Skeletal muscle satellite cell (primary cell): ENCODE measurements at regions not wholly inside any gene's neighbourhood (a gene's known extent, or its start where the extent isn't known, plus 50 kb on each side); places are given as distances from the start of the nearest gene placed in this dataset.
"Not testable (repeated sequence)": the region's sequence is repeated elsewhere in the genome, so short reads cannot be mapped to it uniquely, and the experiment has no call there.

Experiments
- H3K27me3 ChIP-seq: 2 replicates; pipeline ENCODE4 v1.7.0; 2013; ENCODE audit warnings: low read length; ENCODE audit not compliant: control insufficient read depth, insufficient read depth
- H3K36me3 ChIP-seq: 2 replicates; pipeline ENCODE4 v1.7.0; 2013; ENCODE audit warnings: mild to moderate bottlenecking, control low read depth, low read length; ENCODE audit not compliant: insufficient read depth
- H3K4me1 ChIP-seq: 2 replicates; pipeline ENCODE4 v1.7.0; 2013; ENCODE audit warnings: low read length; ENCODE audit not compliant: control insufficient read depth, insufficient read depth
- H3K4me2 ChIP-seq: 2 replicates; pipeline ENCODE4 v1.7.0; 2013; ENCODE audit warnings: mild to moderate bottlenecking, low read length
- H3K4me3 ChIP-seq: 2 replicates; pipeline ENCODE4 v1.7.0; 2013; ENCODE audit warnings: low read length
- H3K9ac ChIP-seq: 2 replicates; pipeline ENCODE4 v1.7.0; 2013; ENCODE audit warnings: mild to moderate bottlenecking, low read depth, low read length, moderate library complexity
- H3K9me3 ChIP-seq: replicated peaks from 2 replicates; pipeline ENCODE4 v1.7.0; 2013; ENCODE audit warnings: mild to moderate bottlenecking, control low read depth, low read length

- no peak overlapping the region for H3K4me2 ChIP-seq
- no peak overlapping the region for H3K9ac ChIP-seq
- H3K4me3 ChIP-seq, result no peak overlapping the region
- no peaks in the 10 kb centered on the region for H3K4me1 ChIP-seq
- H3K27me3 ChIP-seq, result no peaks in the 10 kb centered on the region
- no peaks in the 10 kb centered on the region for H3K36me3 ChIP-seq
- H3K9me3 ChIP-seq, result no peaks in the 10 kb centered on the region
These were observed 173.0 kb downstream of the MSX2 start for GRCh38 chr5:174897281-174897950.

DNA sequence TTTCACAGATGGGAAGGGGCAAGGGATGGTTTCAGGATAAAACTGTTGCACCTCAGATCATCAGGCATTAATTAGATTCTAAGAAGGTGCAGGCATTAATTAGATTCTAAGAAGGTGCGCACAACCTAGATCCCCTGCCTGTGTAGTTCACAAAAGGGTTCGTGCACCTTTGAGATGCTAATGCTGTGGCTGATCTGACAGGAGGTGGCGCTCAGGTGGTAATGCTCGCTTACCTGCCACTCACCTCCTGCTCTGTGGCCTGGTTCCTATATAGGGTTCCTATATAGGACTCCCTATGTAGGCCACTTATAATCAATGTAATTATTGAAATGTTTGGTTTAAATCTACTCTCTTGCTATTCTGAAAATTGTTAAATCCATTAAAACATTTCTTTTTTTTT lies 171.0 kb downstream of the MSX2 start:
- H3K9ac ChIP-seq, result no peak overlapping the region
- no peak overlapping the region for H3K4me2 ChIP-seq
- no peaks in the 10 kb centered on the region for H3K4me1 ChIP-seq
- H3K27me3 ChIP-seq, result no peaks in the 10 kb centered on the region
- no peaks in the 10 kb centered on the region for H3K36me3 ChIP-seq
- no peak overlapping the region for H3K4me3 ChIP-seq
- H3K9me3 ChIP-seq, result no peaks in the 10 kb centered on the region

GRCh38 chr5:174892742-174893141 lies 168.4 kb downstream of the MSX2 start:
- Histone ChIP-seq H3K36me3 (no peaks in the 10 kb centered on the region), H3K4me1 (no peaks in the 10 kb centered on the region), H3K9me3 (no peaks in the 10 kb centered on the region), H3K27me3 (no peaks in the 10 kb centered on the region), H3K4me2 (no peak overlapping the region), H3K9ac (no peak overlapping the region), H3K4me3 (no peak overlapping the region)

- not testable (repeated sequence) for H3K27me3 ChIP-seq, H3K4me1 ChIP-seq, H3K9ac ChIP-seq, H3K36me3 ChIP-seq, H3K4me3 ChIP-seq, H3K4me2 ChIP-seq, H3K9me3 ChIP-seq
These were observed 156.2 kb downstream of the MSX2 start for GRCh38 chr5:174880412-174881200.

DNA sequence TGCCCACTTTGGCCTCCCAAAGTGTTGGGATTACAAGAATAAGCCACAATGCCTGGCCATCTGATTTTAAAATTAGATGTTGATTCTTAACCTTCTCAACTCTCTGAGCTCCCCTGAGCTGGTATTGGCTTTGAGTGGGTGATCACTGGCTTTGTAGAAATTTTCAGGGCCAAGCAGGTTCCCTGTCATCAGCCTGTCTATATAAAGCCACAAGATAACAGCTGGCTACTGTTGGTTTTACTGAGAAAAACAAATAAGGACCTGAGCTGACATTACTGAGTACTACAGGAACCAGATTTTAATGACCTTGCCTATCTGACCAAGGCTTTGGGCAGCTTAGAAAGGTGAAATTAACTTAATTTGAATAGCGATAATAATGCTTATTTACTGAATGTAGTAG lies 153.6 kb downstream of the MSX2 start:
- no peaks in the 10 kb centered on the region for H3K27me3 ChIP-seq

GRCh38 chr5:174872271-174872670 lies 147.9 kb downstream of the MSX2 start:
- Histone ChIP-seq H3K4me3 (no peak overlapping the region), H3K9ac (no peak overlapping the region), H3K4me1 (no peaks in the 10 kb centered on the region), H3K27me3 (no peaks in the 10 kb centered on the region), H3K36me3 (no peaks in the 10 kb centered on the region), H3K4me2 (no peak overlapping the region), H3K9me3 (no peaks in the 10 kb centered on the region)

More for the DNA sequence above, 153.6 kb downstream of the MSX2 start:
- Histone ChIP-seq H3K9ac (no peak overlapping the region), H3K4me1 (no peaks in the 10 kb centered on the region), H3K4me2 (no peak overlapping the region), H3K36me3 (no peaks in the 10 kb centered on the region), H3K9me3 (no peaks in the 10 kb centered on the region), H3K4me3 (no peak overlapping the region)

DNA sequence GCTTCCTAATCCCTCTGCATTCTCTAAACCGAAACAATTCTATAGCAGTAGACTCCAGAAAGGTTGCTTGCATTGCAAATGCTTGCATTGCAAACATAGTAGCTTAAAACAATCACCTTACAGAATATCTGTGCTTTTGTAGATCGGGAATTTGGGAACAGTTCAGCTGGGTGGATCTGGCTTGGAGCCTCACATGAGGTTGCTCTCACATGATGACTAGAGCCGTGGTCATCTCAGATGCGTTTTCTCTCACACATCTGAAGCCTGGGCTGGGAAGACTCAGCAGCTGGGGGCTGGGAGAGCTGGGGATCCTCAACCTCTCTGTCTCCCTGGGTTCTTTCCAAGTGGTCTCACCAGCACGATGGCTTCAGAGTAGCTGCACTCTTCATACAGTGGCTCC lies 127.8 kb downstream of the MSX2 start:
- Histone ChIP-seq H3K9me3 (no peaks in the 10 kb centered on the region), H3K9ac (no peak overlapping the region), H3K4me2 (no peak overlapping the region), H3K4me3 (no peak overlapping the region), H3K27me3 (peaks cover 7% of the 10 kb centered on the region), H3K4me1 (no peaks in the 10 kb centered on the region), H3K36me3 (no peaks in the 10 kb centered on the region)

- Histone ChIP-seq H3K4me1 (no peaks in the 10 kb centered on the region), H3K9ac (no peak overlapping the region), H3K27me3 (peaks cover 7% of the 10 kb centered on the region), H3K9me3 (no peaks in the 10 kb centered on the region), H3K36me3 (no peaks in the 10 kb centered on the region), H3K4me2 (no peak overlapping the region), H3K4me3 (no peak overlapping the region)
These were observed 126.3 kb downstream of the MSX2 start for GRCh38 chr5:174850565-174851169.

DNA sequence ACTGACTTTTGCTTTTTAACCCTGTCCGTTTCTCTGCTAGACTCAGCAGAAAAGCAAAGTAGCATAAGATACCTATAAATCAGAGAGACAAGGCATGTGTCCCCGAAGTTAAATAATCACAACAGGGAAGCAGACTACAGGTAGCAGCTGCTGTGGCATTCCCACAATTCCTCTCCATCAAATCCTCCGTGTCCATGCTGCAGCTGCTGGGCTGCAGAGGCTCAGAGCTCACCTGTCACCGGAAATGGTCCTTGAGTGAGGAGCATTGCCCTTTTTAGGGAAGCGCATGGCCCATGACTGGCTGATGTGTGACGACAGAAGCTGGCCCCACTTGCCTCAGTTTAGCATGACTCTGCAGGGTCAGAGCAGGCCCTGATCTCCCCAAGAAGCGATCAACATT lies 125.0 kb downstream of the MSX2 start:
- H3K27me3 ChIP-seq, result peaks cover 7% of the 10 kb centered on the region
- H3K4me1 ChIP-seq, result no peaks in the 10 kb centered on the region
- no peak overlapping the region for H3K4me2 ChIP-seq
- no peaks in the 10 kb centered on the region for H3K36me3 ChIP-seq
- no peak overlapping the region for H3K4me3 ChIP-seq
- H3K9ac ChIP-seq, result no peak overlapping the region
- H3K9me3 ChIP-seq, result no peaks in the 10 kb centered on the region

GRCh38 chr5:174844971-174845370 lies 120.6 kb downstream of the MSX2 start:
- Histone ChIP-seq H3K36me3 (no peaks in the 10 kb centered on the region), H3K4me1 (no peaks in the 10 kb centered on the region), H3K9me3 (no peaks in the 10 kb centered on the region), H3K4me2 (no peak overlapping the region), H3K27me3 (peaks cover 7% of the 10 kb centered on the region), H3K4me3 (no peak overlapping the region), H3K9ac (no peak overlapping the region)

- Histone ChIP-seq H3K4me3 (no peak overlapping the region), H3K9me3 (no peaks in the 10 kb centered on the region), H3K4me2 (no peak overlapping the region), H3K4me1 (peaks cover 7% of the 10 kb centered on the region), H3K36me3 (no peaks in the 10 kb centered on the region), H3K27me3 (no peaks in the 10 kb centered on the region), H3K9ac (no peak overlapping the region)
These were observed 119.2 kb downstream of the MSX2 start for GRCh38 chr5:174843263-174844250.
